HTR-8/SVneo (cell line): ENCODE measurements at regions not wholly inside any gene's neighbourhood (a gene's known extent, or its start where the extent isn't known, plus 50 kb on each side); places are given as distances from the start of the nearest gene placed in this dataset.

Source experiments
- DNase-seq: peaks from one replicate; pipeline ENCODE4 v3.0.0; 2011; ENCODE audit warnings: low spot score, mixed read lengths; ENCODE audit not compliant: insufficient read length
- FAIRE-seq: peaks from 2 replicates; lab custom pipeline; 2011; peaks lifted over from hg19 to GRCh38; lab: Jason Lieb, UNC

GRCh38 chr11:45725776-45726492, 60.5 kb upstream of the CHST1 start:
- no peak for DNase-seq
- no peak for FAIRE-seq

- DNase-seq: no peak
- FAIRE-seq: no peak
These were observed 59.7 kb upstream of the CHST1 start for GRCh38 chr11:45725121-45725520.

GRCh38 chr11:45724153-45724552, 58.7 kb upstream of the CHST1 start:
- FAIRE-seq (no peak), DNase-seq (no peak)

DNA sequence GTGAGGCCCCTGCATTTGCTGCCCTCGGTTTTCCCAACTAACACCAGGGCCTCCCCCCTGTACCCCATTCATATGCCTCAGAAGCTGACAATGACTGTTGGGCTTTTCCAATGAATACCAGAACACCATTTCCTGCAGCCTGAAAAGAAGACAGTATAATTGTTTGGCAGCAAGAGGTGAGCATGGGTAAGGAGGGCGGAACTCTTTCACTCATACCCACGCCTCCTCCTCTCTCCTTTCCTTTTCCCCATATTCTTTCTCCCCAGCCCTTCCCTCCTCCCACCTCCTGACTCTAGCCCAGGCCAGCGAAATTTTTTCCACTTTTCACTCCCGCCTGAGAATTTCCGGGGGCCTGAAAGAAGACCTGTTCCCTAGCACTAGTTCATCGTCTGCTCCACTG, 58.0 kb upstream of the CHST1 start:
- DNase-seq (no peak), FAIRE-seq (no peak)

- no peak for DNase-seq
- no peak for FAIRE-seq
These were observed 56.7 kb upstream of the CHST1 start for GRCh38 chr11:45722144-45722543.

DNA sequence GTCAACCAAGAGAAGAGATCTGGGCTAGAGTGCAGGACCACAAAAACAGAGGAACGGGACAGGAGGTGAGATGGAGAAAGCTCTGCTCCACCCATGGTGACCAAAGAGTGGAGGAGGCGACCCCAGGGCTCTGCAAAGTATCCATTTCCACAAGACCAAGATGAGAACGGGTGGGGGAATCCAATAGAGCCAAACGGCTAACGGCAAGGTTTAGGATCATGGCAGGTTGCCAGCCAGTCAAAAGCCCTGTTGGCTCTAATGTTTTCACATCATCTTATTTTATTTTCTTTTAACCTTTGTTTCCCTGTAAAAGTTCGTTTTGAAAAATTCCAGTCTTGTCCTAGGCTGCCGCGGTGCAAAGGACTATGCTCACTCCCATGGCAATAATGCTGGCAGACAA, 52.1 kb upstream of the CHST1 start:
- DNase-seq (no peak), FAIRE-seq (no peak)

DNA sequence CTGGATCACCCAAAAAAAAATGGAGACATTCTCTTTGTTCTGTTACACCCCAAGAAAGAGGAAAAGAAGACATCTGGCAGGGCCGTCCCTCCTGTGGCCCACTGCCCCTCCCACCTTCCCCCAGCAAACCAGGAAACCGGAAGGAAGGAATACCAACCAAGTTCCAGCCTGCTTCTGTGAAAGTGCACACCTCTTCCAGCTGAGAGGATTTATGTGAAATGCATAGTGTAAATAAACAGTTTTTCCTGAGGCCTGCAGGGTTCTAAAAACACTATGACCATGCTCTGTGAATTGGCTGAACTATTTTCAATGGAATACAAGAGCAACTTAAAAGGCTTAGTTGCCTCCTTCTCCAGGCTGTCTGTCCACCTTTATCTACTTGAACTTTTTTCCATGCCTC, 50.0 kb upstream of the CHST1 start:
- no peak for FAIRE-seq
- no peak for DNase-seq
